Tibial artery (tissue), 4 donors: ENCODE measurements at regions not wholly inside any gene's neighbourhood (a gene's known extent, or its start where the extent isn't known, plus 50 kb on each side); places are given as distances from the start of the nearest gene placed in this dataset.
"Not testable (repeated sequence)": the region's sequence is repeated elsewhere in the genome, so short reads cannot be mapped to it uniquely, and the experiment has no call there.

Experiments used
- DNase-seq, 2 donors: peaks; one replicate each; pipeline ENCODE4 v3.0.0-alpha.2; 2019
- H3K27ac ChIP-seq, 2 donors: fragments of 200-600 bp; sonication (generic) in 1 of 2; 1 replicate in 1 of 2; 2 replicates in 1 of 2; pipeline ENCODE4 v1.5.1; 2018 to 2019; ENCODE audit warnings: mild to moderate bottlenecking in 1 of 2
- H3K27me3 ChIP-seq, 2 donors: fragments of 200-600 bp; sonication (generic) in 1 of 2; one replicate each; pipeline versions ENCODE4 v1.5.1 to v1.6.0; 2016 to 2019
- H3K36me3 ChIP-seq, 3 donors: fragments of 200-600 bp; sonication (generic) in 2 of 3; one replicate each; pipeline ENCODE4 v1.5.1; 2016 to 2019; ENCODE audit warnings: mild to moderate bottlenecking in 2 of 3
- H3K4me1 ChIP-seq, 4 donors: fragments of 200-600 bp; sonication (generic) in 2 of 4; 1 replicate in 3 of 4; 2 replicates in 1 of 4; pipeline ENCODE4 v1.5.1; 2016 to 2019
- H3K4me3 ChIP-seq, 2 donors: fragments of 200-600 bp; sonication (generic) in 1 of 2; 1 replicate in 1 of 2; 2 replicates in 1 of 2; pipeline ENCODE4 v1.5.1; 2018 to 2019; ENCODE audit warnings: mild to moderate bottlenecking in 2 of 2
- H3K9me3 ChIP-seq, 3 donors: fragments of 200-600 bp; sonication (generic) in 1 of 3; one replicate each; pipeline ENCODE4 v1.5.1; 2016 to 2019
- CTCF ChIP-seq, 2 experiments: fragments of 200-600 bp in 1 of 2; fragments of 450-650 bp in 1 of 2; IDR thresholded peaks; one replicate each; pipeline ENCODE4 v1.5.1; 2017 to 2019; ENCODE audit warnings: antibody characterized with exemption in 2 of 2, mild to moderate bottlenecking in 1 of 2, moderate library complexity in 1 of 2
- intact Hi-C: fragments of 100-400 bp; cut with DNase I; formaldehyde crosslinking; loops from one replicate; pipeline ENCODE4 v1.15.0; 2023; ENCODE audit warnings: low total_unique reads

GRCh38 chr4:12912896-12913418, 571.2 kb downstream of the RAB28 start:
- no peak for DNase-seq
- no peak overlapping the region for H3K27ac ChIP-seq
- TF ChIP-seq CTCF (IDR thresholded peaks at IDR 0.05): no peak
- no peaks in the 10 kb centered on the region for H3K27me3 ChIP-seq
- intact Hi-C loops: no loop called here
- H3K4me3 ChIP-seq: no peak overlapping the region
- H3K36me3 ChIP-seq: no peaks in the 10 kb centered on the region
- peaks cover 0 to 6% (median 0%) of the 10 kb centered on the region in 3 donors for H3K9me3 ChIP-seq
- H3K4me1 ChIP-seq: no peaks in the 10 kb centered on the region

DNA sequence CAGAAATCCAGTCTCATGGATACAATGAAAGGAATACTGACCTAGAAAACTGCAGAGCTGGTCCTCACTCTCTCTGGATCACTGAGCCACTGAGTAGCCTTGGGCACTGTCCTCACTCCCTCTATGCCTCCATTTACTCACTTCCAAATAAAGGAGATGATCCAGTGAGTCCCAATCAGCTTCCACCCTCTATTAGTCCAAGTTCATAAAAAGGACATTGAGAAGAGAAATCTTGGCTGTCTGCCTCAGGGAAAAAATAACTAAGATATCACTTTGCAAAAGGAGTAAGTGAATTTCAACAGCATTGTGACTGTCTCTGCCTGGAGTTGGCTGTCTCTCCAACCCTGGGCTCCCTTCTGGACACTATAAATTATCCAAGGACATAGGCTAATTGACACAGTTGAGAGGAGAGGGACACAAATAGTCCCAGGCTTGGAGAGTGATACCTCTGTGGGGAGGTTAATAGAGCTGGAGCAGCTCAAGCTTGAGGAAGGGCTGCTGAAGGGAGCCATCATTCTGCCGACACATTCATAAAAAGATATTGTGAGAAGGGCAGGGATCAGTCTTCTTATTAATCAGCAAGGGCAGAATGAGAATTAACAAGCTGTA, 572.3 kb downstream of the RAB28 start:
- no peak for TF ChIP-seq CTCF (IDR thresholded peaks at IDR 0.05)
- Histone ChIP-seq H3K27ac (no peak overlapping the region), H3K4me1 (no peaks in the 10 kb centered on the region), H3K36me3 (no peaks in the 10 kb centered on the region), H3K27me3 (no peaks in the 10 kb centered on the region), H3K4me3 (no peak overlapping the region), H3K9me3 (peaks cover 0 to 6% (median 0%) of the 10 kb centered on the region in 3 donors)
- no peak for DNase-seq
- intact Hi-C loops: no loop called here

GRCh38 chr4:12903640-12904039, 580.5 kb downstream of the RAB28 start:
- H3K27ac ChIP-seq, H3K36me3 ChIP-seq, H3K9me3 ChIP-seq, H3K4me3 ChIP-seq, intact Hi-C loops, DNase-seq, H3K27me3 ChIP-seq, H3K4me1 ChIP-seq: not testable (repeated sequence)

GRCh38 chr4:12902735-12903134, 581.4 kb downstream of the RAB28 start:
- intact Hi-C loops: no loop called here
- TF ChIP-seq CTCF (IDR thresholded peaks at IDR 0.05): no peak
- Histone ChIP-seq H3K27ac (no peak overlapping the region), H3K4me3 (no peak overlapping the region), H3K27me3 (no peaks in the 10 kb centered on the region), H3K36me3 (no peaks in the 10 kb centered on the region), H3K9me3 (no peaks in the 10 kb centered on the region), H3K4me1 (no peaks in the 10 kb centered on the region)
- DNase-seq: no peak

- Histone ChIP-seq H3K4me3 (no peak overlapping the region), H3K27me3 (no peaks in the 10 kb centered on the region), H3K9me3 (no peaks in the 10 kb centered on the region), H3K27ac (no peak overlapping the region), H3K4me1 (no peaks in the 10 kb centered on the region), H3K36me3 (no peaks in the 10 kb centered on the region)
- DNase-seq: no peak
- no peak for TF ChIP-seq CTCF (IDR thresholded peaks at IDR 0.05)
- intact Hi-C loops: no loop called here
These were observed 586.2 kb downstream of the RAB28 start for GRCh38 chr4:12897954-12898353.

- Histone ChIP-seq H3K4me1 (no peaks in the 10 kb centered on the region), H3K36me3 (no peaks in the 10 kb centered on the region), H3K27me3 (no peaks in the 10 kb centered on the region), H3K4me3 (no peak overlapping the region), H3K27ac (no peak overlapping the region), H3K9me3 (no peaks in the 10 kb centered on the region)
- TF ChIP-seq CTCF (IDR thresholded peaks at IDR 0.05): no peak
- intact Hi-C loops: no loop called here
- DNase-seq: no peak
These were observed 590.1 kb downstream of the RAB28 start for GRCh38 chr4:12894062-12894461.
